K562 (cell line): ENCODE measurements at regions not wholly inside any gene's neighbourhood (a gene's known extent, or its start where the extent isn't known, plus 50 kb on each side); places are given as distances from the start of the nearest gene placed in this dataset.

Experiments
- GABPA ChIP-seq: fragments of 200-800 bp; sonication (Bioruptor generic); conservative IDR thresholded peaks from 2 replicates; pipeline ENCODE4 v1.6.1; 2016; ENCODE audit warnings: low read depth, missing genetic modification characterization, missing compliant biosample characterization
- PHTF2 ChIP-seq: fragments of 250-450 bp; sonication (Bioruptor Pico); IDR thresholded peaks from 2 replicates; pipeline ENCODE4 v1.5.0; 2021; ENCODE audit warnings: mild to moderate bottlenecking
- POLR2AphosphoS5 ChIP-seq: IDR thresholded peaks from 2 replicates; pipeline ENCODE4 v1.6.1; 2011; ENCODE audit warnings: mild to moderate bottlenecking, low read depth, low read length, moderate library complexity; ENCODE audit not compliant: control insufficient read depth, insufficient read depth
- TF ChIP-seq, protein P1 (sequence below): fragments of 450-650 bp; formaldehyde crosslinking; IDR thresholded peaks from 2 replicates; pipeline ENCODE4 v1.4.0; 2020; ENCODE audit warnings: mild to moderate bottlenecking, moderate library complexity

DNA sequence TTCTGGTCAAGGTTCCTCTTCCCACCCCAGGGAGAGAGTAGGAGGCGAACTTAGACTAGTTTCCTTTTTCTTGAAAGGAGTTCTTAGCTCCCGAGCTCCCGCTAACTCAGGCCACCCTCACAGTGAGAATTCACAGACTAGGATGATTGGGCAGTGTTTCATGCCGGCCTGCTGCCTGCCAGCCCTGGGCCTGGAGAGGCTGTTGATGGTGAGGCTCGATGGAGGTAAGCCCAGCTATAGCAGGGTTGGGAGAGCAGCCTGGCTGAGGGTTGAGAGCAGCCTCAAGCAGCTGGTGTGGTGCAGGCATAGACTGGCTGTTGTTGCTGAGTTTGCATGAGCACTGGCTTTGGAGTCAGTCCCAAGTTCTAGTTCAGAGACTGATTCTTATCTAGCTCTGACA lies 274.4 kb downstream of the MATN1 start:
- TF ChIP-seq PHTF2 (CRISPR knock-in tag) (no peak), GABPA (tag) (no peak), POLR2AphosphoS5 (no peak)
- TF ChIP-seq, protein P1, sequence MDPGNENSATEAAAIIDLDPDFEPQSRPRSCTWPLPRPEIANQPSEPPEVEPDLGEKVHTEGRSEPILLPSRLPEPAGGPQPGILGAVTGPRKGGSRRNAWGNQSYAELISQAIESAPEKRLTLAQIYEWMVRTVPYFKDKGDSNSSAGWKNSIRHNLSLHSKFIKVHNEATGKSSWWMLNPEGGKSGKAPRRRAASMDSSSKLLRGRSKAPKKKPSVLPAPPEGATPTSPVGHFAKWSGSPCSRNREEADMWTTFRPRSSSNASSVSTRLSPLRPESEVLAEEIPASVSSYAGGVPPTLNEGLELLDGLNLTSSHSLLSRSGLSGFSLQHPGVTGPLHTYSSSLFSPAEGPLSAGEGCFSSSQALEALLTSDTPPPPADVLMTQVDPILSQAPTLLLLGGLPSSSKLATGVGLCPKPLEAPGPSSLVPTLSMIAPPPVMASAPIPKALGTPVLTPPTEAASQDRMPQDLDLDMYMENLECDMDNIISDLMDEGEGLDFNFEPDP (CRISPR knock-in tag): no peak
